Body of pancreas (tissue), 4 donors: ENCODE measurements at regions not wholly inside any gene's neighbourhood (a gene's known extent, or its start where the extent isn't known, plus 50 kb on each side); places are given as distances from the start of the nearest gene placed in this dataset.

Source experiments
- ATAC-seq: fragments of 150-250 bp; one replicate; pipeline ENCODE4 v1.9.1; 2016
- DNase-seq, 4 donors: peaks; one replicate each; pipeline ENCODE4 v3.0.0-alpha.2; 2019
- H3K27ac ChIP-seq, 4 donors: fragments of 200-600 bp; sonication (generic); 1 replicate in 3 of 4; 2 replicates in 1 of 4; pipeline versions ENCODE4 v1.5.1 to v1.6.1; 2016 to 2019; ENCODE audit warnings: mild to moderate bottlenecking in 1 of 4, mixed read lengths in 1 of 4, moderate library complexity in 1 of 4
- H3K27me3 ChIP-seq, 2 donors: fragments of 200-600 bp; sonication (generic); one replicate each; pipeline ENCODE4 v1.6.0; 2016; ENCODE audit warnings: mild to moderate bottlenecking in 1 of 2
- H3K36me3 ChIP-seq, 2 donors: fragments of 200-600 bp; sonication (generic); replicated peaks in 1 of 2; 2 replicates each; pipeline ENCODE4 v1.5.1; 2016; ENCODE audit warnings: low read depth in 2 of 2; ENCODE audit not compliant: insufficient read depth in 1 of 2
- H3K4me1 ChIP-seq: fragments of 200-600 bp; sonication (generic); one replicate; pipeline ENCODE4 v1.6.0; 2016
- H3K4me3 ChIP-seq, 2 donors: fragments of 200-600 bp; sonication (generic); 1 replicate in 1 of 2; 2 replicates in 1 of 2; pipeline ENCODE4 v1.5.1; 2016 to 2019
- H3K9me3 ChIP-seq, 3 donors: fragments of 200-600 bp; sonication (generic); 1 replicate in 2 of 3; 2 replicates in 1 of 3; pipeline ENCODE4 v1.5.1; 2016
- POLR2A ChIP-seq, 3 donors: fragments of 450-650 bp; IDR thresholded peaks; one replicate each; pipeline ENCODE4 v1.6.1; 2016; ENCODE audit warnings: antibody characterized with exemption in 3 of 3, mild to moderate bottlenecking in 2 of 3
- WGBS, 2 donors: methylation state at CpG; one replicate each; pipeline ENCODE4 v1.1.5; 2017; 5-methylcytosine and 5-hydroxymethylcytosine counted together
- intact Hi-C: fragments of 100-400 bp; cut with DNase I; formaldehyde crosslinking; loops from one replicate; pipeline ENCODE4 v1.15.1; 2023
- TF ChIP-seq, protein P1 (sequence below), 7 experiments: fragments of 450-650 bp in 4 of 7; fragments of 200-600 bp in 3 of 7; sonication (generic) in 3 of 7; IDR thresholded peaks; one replicate each; pipeline ENCODE4 v1.5.1; 2016 to 2019; ENCODE audit warnings: antibody characterized with exemption in 7 of 7

- Histone ChIP-seq H3K4me3 (no peak overlapping the region), H3K27me3 (no peaks in the 10 kb centered on the region), H3K4me1 (peaks cover 11% of the 10 kb centered on the region), H3K27ac (no peak overlapping the region), H3K36me3 (no peaks in the 10 kb centered on the region), H3K9me3 (no peaks in the 10 kb centered on the region)
- intact Hi-C loops, result no loop called here
- WGBS, 2 donors, result 82 to 83% methylated on average over 7 of the region's 7 CpGs
- ATAC-seq (no peak), DNase-seq (no peak)
- no peak for TF ChIP-seq POLR2A (IDR thresholded peaks at IDR 0.05)
- TF ChIP-seq, protein P1, sequence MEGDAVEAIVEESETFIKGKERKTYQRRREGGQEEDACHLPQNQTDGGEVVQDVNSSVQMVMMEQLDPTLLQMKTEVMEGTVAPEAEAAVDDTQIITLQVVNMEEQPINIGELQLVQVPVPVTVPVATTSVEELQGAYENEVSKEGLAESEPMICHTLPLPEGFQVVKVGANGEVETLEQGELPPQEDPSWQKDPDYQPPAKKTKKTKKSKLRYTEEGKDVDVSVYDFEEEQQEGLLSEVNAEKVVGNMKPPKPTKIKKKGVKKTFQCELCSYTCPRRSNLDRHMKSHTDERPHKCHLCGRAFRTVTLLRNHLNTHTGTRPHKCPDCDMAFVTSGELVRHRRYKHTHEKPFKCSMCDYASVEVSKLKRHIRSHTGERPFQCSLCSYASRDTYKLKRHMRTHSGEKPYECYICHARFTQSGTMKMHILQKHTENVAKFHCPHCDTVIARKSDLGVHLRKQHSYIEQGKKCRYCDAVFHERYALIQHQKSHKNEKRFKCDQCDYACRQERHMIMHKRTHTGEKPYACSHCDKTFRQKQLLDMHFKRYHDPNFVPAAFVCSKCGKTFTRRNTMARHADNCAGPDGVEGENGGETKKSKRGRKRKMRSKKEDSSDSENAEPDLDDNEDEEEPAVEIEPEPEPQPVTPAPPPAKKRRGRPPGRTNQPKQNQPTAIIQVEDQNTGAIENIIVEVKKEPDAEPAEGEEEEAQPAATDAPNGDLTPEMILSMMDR (IDR thresholded peaks at IDR 0.05), result no peak
These were observed 51.2 kb upstream of the FXYD4 start for GRCh38 chr10:43320226-43320625.

DNA sequence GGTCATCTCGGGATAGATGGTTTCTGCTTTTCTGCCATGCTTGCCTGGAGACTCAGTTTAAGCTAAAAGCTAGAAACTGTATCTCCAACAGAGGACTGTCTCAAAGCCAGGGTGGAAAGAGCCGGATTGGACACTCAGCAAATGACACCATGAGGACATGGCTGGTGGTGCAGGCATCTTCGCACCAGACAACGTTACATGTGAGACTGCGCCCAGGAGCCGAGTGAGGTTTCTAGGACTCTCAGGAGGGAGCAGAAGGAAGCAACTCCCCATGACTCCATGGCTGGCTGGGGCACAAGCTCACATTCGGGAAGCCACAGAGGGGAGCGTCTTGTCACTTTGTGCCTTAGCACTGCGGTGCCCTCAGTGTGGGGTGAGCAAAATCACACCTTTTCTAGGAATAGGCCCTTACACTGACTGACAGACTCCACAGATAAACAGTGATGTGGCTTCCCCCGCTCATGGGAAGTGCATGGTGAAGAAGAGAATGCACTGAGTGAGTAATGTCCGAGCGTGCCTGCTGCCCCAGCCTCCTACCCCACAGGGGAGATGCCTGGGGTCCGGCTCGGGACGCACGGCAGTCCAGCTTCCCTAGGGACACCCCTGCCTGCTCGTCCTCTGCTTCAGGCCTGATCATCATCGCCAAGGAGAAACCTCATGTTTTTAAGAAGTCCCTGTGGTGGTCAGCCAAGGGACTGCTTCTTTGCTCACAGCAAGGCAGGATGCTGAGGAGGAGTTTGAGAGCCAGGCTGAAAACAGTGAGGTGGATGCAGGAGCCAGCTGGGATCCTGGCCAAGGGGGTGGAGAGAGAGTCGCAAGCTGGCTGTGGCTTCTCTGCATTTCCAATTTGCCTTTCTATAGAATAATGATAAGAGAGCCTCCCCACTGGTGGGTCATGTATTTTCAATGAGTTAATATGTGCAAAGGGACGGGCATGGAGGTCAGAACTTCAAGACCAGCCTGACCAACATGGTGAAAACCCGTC lies 52.2 kb upstream of the FXYD4 start:
- no peak for ATAC-seq
- 51 to 63% methylated on average over 7 to 21 of the region's 21 CpGs for WGBS, 2 donors
- H3K4me3 ChIP-seq, result no peak overlapping the region
- no peaks in the 10 kb centered on the region for H3K9me3 ChIP-seq
- H3K27ac ChIP-seq, result no peak overlapping the region
- peaks cover 11% of the 10 kb centered on the region for H3K4me1 ChIP-seq
- DNase-seq, result no peak
- H3K27me3 ChIP-seq, result no peaks in the 10 kb centered on the region
- H3K36me3 ChIP-seq, result no peaks in the 10 kb centered on the region
- intact Hi-C loops, result no loop called here
- no peak for TF ChIP-seq POLR2A (IDR thresholded peaks at IDR 0.05)
- TF ChIP-seq, protein P1 (IDR thresholded peaks at IDR 0.05), result no peak

GRCh38 chr10:43318456-43318855 lies 51.6 kb upstream of the RASGEF1A start:
- no peak for ATAC-seq
- H3K36me3 ChIP-seq, result no peaks in the 10 kb centered on the region
- no peaks in the 10 kb centered on the region for H3K27me3 ChIP-seq
- no peaks in the 10 kb centered on the region for H3K9me3 ChIP-seq
- no peak for DNase-seq
- no peak for TF ChIP-seq POLR2A (IDR thresholded peaks at IDR 0.05)
- TF ChIP-seq, protein P1 (IDR thresholded peaks at IDR 0.05), result no peak
- intact Hi-C loops, result no loop called here
- no peak overlapping the region for H3K4me3 ChIP-seq
- peaks cover 11% of the 10 kb centered on the region for H3K4me1 ChIP-seq
- no peak overlapping the region for H3K27ac ChIP-seq
- 55 to 63% methylated on average over 7 of the region's 7 CpGs for WGBS, 2 donors

DNA sequence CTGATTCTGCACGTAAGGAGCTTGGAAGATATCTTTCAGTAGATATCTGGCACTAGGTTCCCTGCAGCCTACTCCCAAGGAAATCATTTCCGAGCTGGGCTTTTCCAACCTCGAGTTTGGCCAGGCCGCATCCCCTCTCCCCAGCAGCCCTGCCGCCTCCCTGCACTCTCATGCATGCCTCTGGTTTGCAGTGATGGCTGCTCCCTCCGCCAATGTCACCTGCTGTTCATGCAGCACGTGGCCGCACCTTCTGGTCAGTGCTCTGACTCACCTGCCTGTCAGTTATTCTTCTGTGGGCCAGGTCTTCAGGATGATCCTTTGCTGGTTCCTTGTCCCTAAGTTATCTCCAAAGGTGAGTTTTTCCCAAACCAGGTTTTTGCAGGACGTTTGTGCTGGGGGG lies 50.6 kb upstream of the RASGEF1A start:
- H3K36me3 ChIP-seq, result no peaks in the 10 kb centered on the region
- no peaks in the 10 kb centered on the region for H3K9me3 ChIP-seq
- intact Hi-C loops, result no loop called here
- no peak overlapping the region for H3K27ac ChIP-seq
- DNase-seq (no peak), ATAC-seq (no peak)
- H3K4me1 ChIP-seq, result peaks cover 3% of the 10 kb centered on the region
- no peak overlapping the region for H3K4me3 ChIP-seq
- H3K27me3 ChIP-seq, result no peaks in the 10 kb centered on the region
- TF ChIP-seq POLR2A (IDR thresholded peaks at IDR 0.05), result no peak
- TF ChIP-seq, protein P1 (IDR thresholded peaks at IDR 0.05), result no peak
- WGBS, 2 donors, result 64 to 79% methylated on average over 4 to 9 of the region's 9 CpGs
